Tibial nerve (tissue), 4 donors: ENCODE measurements at regions not wholly inside any gene's neighbourhood (a gene's known extent, or its start where the extent isn't known, plus 50 kb on each side); places are given as distances from the start of the nearest gene placed in this dataset.

Source experiments
- DNase-seq, 2 donors: peaks; one replicate each; pipeline ENCODE4 v3.0.0-alpha.2; 2019; ENCODE audit warnings: low spot score in 2 of 2
- H3K27ac ChIP-seq, 4 donors: fragments of 200-600 bp; sonication (generic) in 3 of 4; one replicate each; pipeline ENCODE4 v1.5.1; 2017 to 2019; ENCODE audit warnings: mild to moderate bottlenecking in 1 of 4
- H3K27me3 ChIP-seq, 2 donors: fragments of 200-600 bp; sonication (generic) in 1 of 2; one replicate each; pipeline versions ENCODE4 v1.5.1 to v1.6.0; 2017 to 2019
- H3K36me3 ChIP-seq, 3 donors: fragments of 200-600 bp; sonication (generic); one replicate each; pipeline ENCODE4 v1.5.1; 2018 to 2019
- H3K4me1 ChIP-seq, 4 donors: fragments of 200-600 bp; sonication (generic) in 3 of 4; one replicate each; pipeline ENCODE4 v1.5.1; 2017 to 2019
- H3K4me3 ChIP-seq, 4 donors: fragments of 200-600 bp; sonication (generic) in 3 of 4; one replicate each; pipeline ENCODE4 v1.5.1; 2017 to 2019; ENCODE audit warnings: mild to moderate bottlenecking in 1 of 4, moderate library complexity in 1 of 4
- H3K9me3 ChIP-seq, 4 donors: fragments of 200-600 bp; sonication (generic) in 3 of 4; one replicate each; pipeline ENCODE4 v1.5.1; 2017 to 2019
- EP300 ChIP-seq, 2 donors: sonication (generic); formaldehyde crosslinking; IDR thresholded peaks; one replicate each; pipeline ENCODE4 v1.6.1; 2017; ENCODE audit warnings: antibody characterized with exemption in 2 of 2, mild to moderate bottlenecking in 1 of 2
- POLR2A ChIP-seq, 2 donors: fragments of 450-650 bp; IDR thresholded peaks; one replicate each; pipeline ENCODE4 v1.6.1; 2017; ENCODE audit warnings: antibody characterized with exemption in 2 of 2, mild to moderate bottlenecking in 2 of 2, moderate library complexity in 2 of 2
- WGBS, 2 donors: methylation state at CpG; one replicate each; pipeline ENCODE4 v1.1.5; 2018; 5-methylcytosine and 5-hydroxymethylcytosine counted together
- TF ChIP-seq, protein P1 (sequence below), 5 experiments: fragments of 200-600 bp in 3 of 5; fragments of 450-650 bp in 2 of 5; sonication (generic) in 3 of 5; IDR thresholded peaks; one replicate each; pipeline ENCODE4 v1.5.1; 2016 to 2019; ENCODE audit warnings: antibody characterized with exemption in 5 of 5, mild to moderate bottlenecking in 3 of 5, moderate library complexity in 2 of 5

DNA sequence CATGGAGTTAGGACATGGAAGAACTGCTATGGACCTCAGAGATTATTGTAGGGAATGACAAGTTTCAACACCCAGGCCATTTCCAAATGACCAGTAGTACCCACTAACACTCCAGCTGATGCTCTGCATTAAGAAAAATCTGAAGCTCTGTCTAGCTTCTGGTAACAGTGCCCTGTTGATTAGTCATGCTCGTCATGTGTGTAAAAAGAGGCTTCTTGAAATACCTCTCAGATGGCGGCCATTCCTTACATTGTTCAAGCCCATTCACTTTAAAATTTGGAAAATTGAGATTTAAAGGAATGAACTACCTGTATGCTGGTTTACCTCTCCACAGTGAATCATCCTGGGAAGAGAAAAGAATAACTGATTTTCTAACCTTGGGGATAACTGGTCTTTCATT is 527.9 kb upstream of the ARGLU1 start:
- Histone ChIP-seq H3K4me3 (no peak overlapping the region), H3K27ac (no peak overlapping the region), H3K4me1 (no peaks in the 10 kb centered on the region), H3K36me3 (no peaks in the 10 kb centered on the region), H3K9me3 (no peaks in the 10 kb centered on the region), H3K27me3 (no peaks in the 10 kb centered on the region)
- no peak for DNase-seq
- TF ChIP-seq POLR2A (IDR thresholded peaks at IDR 0.05), result no peak
- TF ChIP-seq, protein P1, sequence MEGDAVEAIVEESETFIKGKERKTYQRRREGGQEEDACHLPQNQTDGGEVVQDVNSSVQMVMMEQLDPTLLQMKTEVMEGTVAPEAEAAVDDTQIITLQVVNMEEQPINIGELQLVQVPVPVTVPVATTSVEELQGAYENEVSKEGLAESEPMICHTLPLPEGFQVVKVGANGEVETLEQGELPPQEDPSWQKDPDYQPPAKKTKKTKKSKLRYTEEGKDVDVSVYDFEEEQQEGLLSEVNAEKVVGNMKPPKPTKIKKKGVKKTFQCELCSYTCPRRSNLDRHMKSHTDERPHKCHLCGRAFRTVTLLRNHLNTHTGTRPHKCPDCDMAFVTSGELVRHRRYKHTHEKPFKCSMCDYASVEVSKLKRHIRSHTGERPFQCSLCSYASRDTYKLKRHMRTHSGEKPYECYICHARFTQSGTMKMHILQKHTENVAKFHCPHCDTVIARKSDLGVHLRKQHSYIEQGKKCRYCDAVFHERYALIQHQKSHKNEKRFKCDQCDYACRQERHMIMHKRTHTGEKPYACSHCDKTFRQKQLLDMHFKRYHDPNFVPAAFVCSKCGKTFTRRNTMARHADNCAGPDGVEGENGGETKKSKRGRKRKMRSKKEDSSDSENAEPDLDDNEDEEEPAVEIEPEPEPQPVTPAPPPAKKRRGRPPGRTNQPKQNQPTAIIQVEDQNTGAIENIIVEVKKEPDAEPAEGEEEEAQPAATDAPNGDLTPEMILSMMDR (IDR thresholded peaks at IDR 0.05), result no peak
- no peak for TF ChIP-seq EP300 (IDR thresholded peaks at IDR 0.05)
- 64 to 93% methylated on average over 2 of the region's 2 CpGs for WGBS, 2 donors

DNA sequence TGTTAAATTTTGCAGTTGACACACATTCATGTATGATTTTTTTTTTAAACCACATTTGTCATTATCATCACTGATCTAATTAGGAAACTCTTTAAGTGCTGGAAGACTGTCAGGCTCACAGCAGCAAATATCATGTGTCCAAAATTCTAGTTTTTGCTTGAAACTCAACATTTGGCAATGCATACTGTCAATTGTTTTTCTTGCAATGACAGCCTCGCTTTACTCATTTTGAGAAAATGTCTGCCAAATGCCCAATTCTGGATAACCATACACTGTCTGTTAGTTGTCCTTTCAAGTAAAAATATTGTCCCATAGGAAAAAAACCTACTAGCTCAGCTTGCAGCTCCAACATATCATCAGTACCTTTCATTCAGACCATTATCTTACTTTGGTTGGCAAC is 523.9 kb upstream of the ARGLU1 start:
- H3K27me3 ChIP-seq, result no peaks in the 10 kb centered on the region
- H3K27ac ChIP-seq, result no peak overlapping the region
- DNase-seq, result no peak
- 48 to 67% methylated on average over 1 of the region's 1 CpG for WGBS, 2 donors
- H3K36me3 ChIP-seq, result no peaks in the 10 kb centered on the region
- no peaks in the 10 kb centered on the region for H3K4me1 ChIP-seq
- no peaks in the 10 kb centered on the region for H3K9me3 ChIP-seq
- no peak for TF ChIP-seq POLR2A (IDR thresholded peaks at IDR 0.05)
- no peak for TF ChIP-seq EP300 (IDR thresholded peaks at IDR 0.05)
- TF ChIP-seq, protein P1 (IDR thresholded peaks at IDR 0.05), result no peak
- no peak overlapping the region for H3K4me3 ChIP-seq

DNA sequence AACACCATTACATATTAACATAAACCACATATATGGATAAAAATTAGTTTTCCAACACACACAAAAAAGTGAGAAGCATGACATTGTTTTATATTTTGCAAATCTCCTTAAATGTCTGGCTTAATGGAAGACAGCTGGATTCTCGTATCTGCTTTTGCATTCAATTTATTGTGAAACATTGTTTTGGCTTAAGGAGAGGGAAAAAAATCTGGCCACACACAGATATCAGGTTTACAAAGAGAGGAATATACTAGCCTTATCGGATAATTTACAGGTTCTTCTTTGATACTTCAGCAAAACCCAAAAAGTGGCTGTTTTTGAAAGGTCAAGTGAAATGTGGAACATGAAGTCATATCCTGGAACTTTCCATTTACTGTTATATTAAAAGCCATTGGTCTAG is 523.5 kb upstream of the ARGLU1 start:
- whole genome bisulfite sequencing, 2 donors, result 58 to 62% methylated on average over 2 of the region's 2 CpGs
- H3K4me3 ChIP-seq, result no peak overlapping the region
- H3K9me3 ChIP-seq, result no peaks in the 10 kb centered on the region
- H3K27ac ChIP-seq, result no peak overlapping the region
- no peak for TF ChIP-seq EP300 (IDR thresholded peaks at IDR 0.05)
- no peaks in the 10 kb centered on the region for H3K36me3 ChIP-seq
- DNase-seq, result no peak
- H3K27me3 ChIP-seq, result no peaks in the 10 kb centered on the region
- no peaks in the 10 kb centered on the region for H3K4me1 ChIP-seq

DNA sequence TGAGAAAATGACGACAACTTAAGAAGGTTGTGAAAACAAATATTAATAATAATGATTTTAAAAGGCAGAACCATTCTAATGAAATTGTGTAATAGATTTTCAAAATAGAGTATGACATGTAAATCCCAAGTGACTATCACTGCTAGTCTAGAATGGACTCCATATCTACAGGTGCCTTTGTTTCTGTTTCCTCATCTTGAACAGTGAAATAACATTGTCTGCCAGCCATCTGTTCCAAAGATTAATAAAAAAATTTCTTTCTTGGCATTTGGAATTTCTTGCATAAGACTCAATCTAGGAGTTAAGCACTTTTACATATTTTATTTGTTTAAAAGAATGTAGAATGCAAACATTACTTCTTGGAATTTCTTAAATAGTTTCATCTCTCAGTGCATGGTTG is 520.1 kb upstream of the ARGLU1 start:
- DNase-seq, result no peak
- TF ChIP-seq POLR2A (IDR thresholded peaks at IDR 0.05) (no peak), EP300 (IDR thresholded peaks at IDR 0.05) (no peak)
- TF ChIP-seq, protein P1 (IDR thresholded peaks at IDR 0.05), result no peak
- H3K9me3 ChIP-seq, result no peaks in the 10 kb centered on the region
- H3K4me3 ChIP-seq, result no peak overlapping the region
- no peaks in the 10 kb centered on the region for H3K27me3 ChIP-seq
- WGBS, 2 donors, result 70% methylated on average over 1 of the region's 1 CpG
- H3K36me3 ChIP-seq, result no peaks in the 10 kb centered on the region
- no peaks in the 10 kb centered on the region for H3K4me1 ChIP-seq
- no peak overlapping the region for H3K27ac ChIP-seq

DNA sequence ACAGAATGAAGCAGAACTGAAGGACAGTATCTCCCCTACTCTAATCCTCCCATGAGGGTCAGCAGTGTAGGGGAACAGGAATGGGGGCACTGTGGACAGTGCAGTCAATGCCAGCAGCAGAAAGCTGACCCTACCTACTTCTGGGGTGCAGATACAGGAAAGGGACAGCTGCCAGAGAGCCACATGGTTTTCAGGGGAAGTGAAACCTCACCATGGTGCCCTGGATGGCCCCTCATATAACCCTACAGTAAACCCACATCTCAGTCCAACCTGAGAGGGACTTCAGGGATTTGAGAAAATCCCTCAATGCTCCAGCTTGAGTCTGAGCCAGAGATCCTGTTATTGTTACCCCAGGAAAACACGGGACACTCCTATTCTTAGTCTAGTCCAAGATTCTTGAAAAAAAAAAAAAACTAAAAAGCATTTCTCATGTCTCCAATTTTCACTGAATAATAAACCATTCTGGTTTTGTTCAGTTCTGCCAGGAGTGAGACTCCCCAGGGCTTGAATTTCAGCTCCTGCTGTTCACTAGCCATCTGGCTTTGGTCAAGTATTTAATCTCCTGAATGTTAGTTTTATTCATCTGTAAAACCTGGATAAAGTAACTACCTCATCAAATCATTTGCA is 511.6 kb upstream of the ARGLU1 start:
- WGBS, 2 donors, result 35 to 46% methylated on average over 1 of the region's 1 CpG
- H3K4me3 ChIP-seq, result no peak overlapping the region
- H3K27ac ChIP-seq, result no peak overlapping the region
- no peak for DNase-seq
- no peaks in the 10 kb centered on the region for H3K27me3 ChIP-seq
- peaks cover 0 to 3% (median 0%) of the 10 kb centered on the region in 4 donors for H3K4me1 ChIP-seq
- peaks cover 0 to 3% (median 0%) of the 10 kb centered on the region in 4 donors for H3K9me3 ChIP-seq
- H3K36me3 ChIP-seq, result no peaks in the 10 kb centered on the region
- no peak for TF ChIP-seq EP300 (IDR thresholded peaks at IDR 0.05)
- no peak for TF ChIP-seq POLR2A (IDR thresholded peaks at IDR 0.05)
- TF ChIP-seq, protein P1 (IDR thresholded peaks at IDR 0.05), result no peak
